Activated B cell treated with CpG ODN at 0.5 μM for 24 hours (primary cell): ENCODE measurements at regions not wholly inside any gene's neighbourhood (a gene's known extent, or its start where the extent isn't known, plus 50 kb on each side); places are given as distances from the start of the nearest gene placed in this dataset.

Experiments
- ATAC-seq: fragments of 200-7000 bp; cut with Tn5 transposase; one replicate; pipeline ENCODE4 v1.10.0; 2021; ENCODE audit warnings: low read depth, mild to moderate bottlenecking, moderate library complexity
- CTCF ChIA-PET: fragments of 350-600 bp; sonication (Branson Sonifier 250); formaldehyde crosslinking; loops from one replicate; lab custom pipeline; 2021; ENCODE audit warnings: antibody characterized with exemption; lab: Charles Lee
- POLR2A ChIA-PET: fragments of 350-600 bp; sonication (Branson Sonifier 250); formaldehyde crosslinking; loops from one replicate; lab custom pipeline; 2021; ENCODE audit warnings: antibody characterized with exemption; lab: Charles Lee
- DNase-seq: peaks from one replicate; pipeline ENCODE4 v3.0.0; 2022
- H3K27ac Mint-ChIP-seq: one replicate; pipeline ENCODE4 v1.8.0; 2020; ENCODE audit warnings: mixed read lengths
- H3K27me3 Mint-ChIP-seq: one replicate; pipeline ENCODE4 v1.8.0; 2021; ENCODE audit warnings: mixed read lengths
- H3K36me3 Mint-ChIP-seq: one replicate; pipeline ENCODE4 v1.8.0; 2021; ENCODE audit warnings: low read depth, mixed read lengths
- H3K4me1 Mint-ChIP-seq: one replicate; pipeline ENCODE4 v1.8.0; 2021; ENCODE audit warnings: mixed read lengths
- H3K4me3 Mint-ChIP-seq: one replicate; pipeline ENCODE4 v1.8.0; 2020; ENCODE audit warnings: mild to moderate bottlenecking, mixed read lengths
- H3K9me3 Mint-ChIP-seq: one replicate; pipeline ENCODE4 v1.8.0; 2020; ENCODE audit warnings: mixed read lengths
- CTCF ChIP-seq: fragments of 200-600 bp; IDR thresholded peaks from one replicate; pipeline ENCODE4 v1.8.0; 2022; ENCODE audit warnings: antibody characterized with exemption, mild to moderate bottlenecking
- intact Hi-C: fragments of 100-400 bp; cut with micrococcal nuclease; formaldehyde crosslinking; loops from one replicate; pipeline ENCODE4 v1.15.1; 2024

DNA sequence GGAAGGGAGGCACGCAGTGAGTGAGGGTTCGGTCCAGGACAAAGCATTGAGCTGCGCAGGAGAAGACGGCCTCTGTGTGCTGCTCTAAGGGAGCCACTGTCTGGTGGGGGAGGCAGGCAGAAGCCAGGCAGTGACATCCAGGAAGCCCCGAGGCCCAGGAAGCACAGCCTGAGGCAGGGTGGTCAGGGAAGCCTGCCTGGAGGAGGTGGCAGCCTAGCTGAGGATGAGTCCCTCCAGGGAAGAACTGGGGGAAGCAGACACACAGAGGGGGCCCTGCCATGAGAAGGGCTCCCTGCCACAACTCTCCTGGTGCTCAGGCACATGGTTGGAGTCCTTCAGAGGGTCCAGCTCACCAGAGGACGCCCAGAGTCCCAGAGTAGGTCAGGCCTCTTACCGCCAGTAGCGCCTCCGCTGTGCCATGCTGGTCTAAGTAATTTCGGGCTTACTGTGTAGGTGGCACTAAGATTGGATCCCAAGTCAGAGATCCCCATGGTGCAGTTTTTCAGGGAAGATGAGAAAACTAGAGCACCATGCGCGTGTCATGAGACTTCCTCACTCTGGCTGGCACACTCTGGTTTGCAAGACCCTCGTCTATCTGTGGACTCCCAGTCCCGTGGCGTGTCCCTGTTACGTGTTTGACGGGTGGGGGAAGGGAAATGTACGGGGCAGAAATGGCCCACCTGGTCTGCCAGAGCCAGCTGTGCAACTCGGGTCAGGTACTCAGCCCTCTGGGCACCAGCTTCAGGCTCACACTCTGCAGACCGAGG lies 887.2 kb downstream of the BRD1 start:
- ChIA-PET POLR2A (no interaction called here), CTCF (no interaction called here)
- no peaks in the 10 kb centered on the region for H3K4me1 Mint-ChIP-seq
- DNase-seq (no peak), ATAC-seq (no peak)
- TF ChIP-seq CTCF: no peak
- H3K9me3 Mint-ChIP-seq: no peaks in the 10 kb centered on the region
- intact Hi-C loops: no loop called here
- no peaks in the 10 kb centered on the region for H3K36me3 Mint-ChIP-seq
- H3K4me3 Mint-ChIP-seq: no peak overlapping the region
- no peak overlapping the region for H3K27ac Mint-ChIP-seq
- no peaks in the 10 kb centered on the region for H3K27me3 Mint-ChIP-seq

DNA sequence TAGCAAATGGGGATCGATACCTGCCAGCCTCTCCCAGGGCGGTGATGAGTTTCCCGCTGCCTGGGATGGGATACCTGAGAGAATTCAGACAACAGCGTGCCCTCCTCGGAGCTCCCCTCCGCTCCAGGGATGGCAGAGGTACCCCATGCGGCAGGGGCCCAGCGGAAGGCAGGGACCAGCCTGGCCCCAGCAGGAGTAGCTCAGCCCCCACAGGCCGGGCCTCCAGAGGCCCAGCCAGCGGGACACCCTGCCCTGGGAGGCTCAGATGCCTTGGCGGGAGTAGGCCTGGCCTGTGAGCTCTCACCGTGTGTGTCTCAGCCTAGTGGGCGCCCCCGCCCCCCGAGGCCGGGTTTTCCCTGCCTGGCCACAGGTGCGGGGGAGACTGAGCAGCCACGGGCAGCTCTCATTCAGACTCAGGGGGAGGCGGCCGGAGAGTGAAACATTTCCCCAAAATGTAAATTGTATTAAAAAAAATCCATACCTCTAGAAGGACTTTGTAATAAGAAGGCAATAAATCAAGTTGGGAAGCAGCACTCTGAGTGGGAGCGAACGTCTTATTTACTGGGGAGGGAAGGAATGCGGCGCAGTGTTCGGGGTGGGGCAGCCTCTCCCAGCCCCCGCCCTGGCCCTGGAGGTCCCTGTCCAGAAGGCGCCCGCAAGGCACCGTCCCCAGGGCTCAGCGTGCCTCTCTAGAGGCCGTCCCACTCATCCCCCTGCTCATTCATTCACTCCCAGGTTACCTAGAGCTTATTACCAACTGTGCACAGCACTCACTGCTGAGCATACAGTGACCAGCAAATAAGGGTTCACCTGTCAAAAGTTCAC lies 888.0 kb downstream of the BRD1 start:
- no peak for TF ChIP-seq CTCF
- Mint-ChIP-seq H3K4me1 (no peaks in the 10 kb centered on the region), H3K9me3 (peaks cover 2% of the 10 kb centered on the region), H3K4me3 (no peak overlapping the region), H3K27me3 (no peaks in the 10 kb centered on the region), H3K27ac (no peak overlapping the region), H3K36me3 (no peaks in the 10 kb centered on the region)
- CTCF ChIA-PET: no interaction called here
- DNase-seq: no peak
- POLR2A ChIA-PET: no interaction called here
- intact Hi-C loops: no loop called here
- no peak for ATAC-seq

DNA sequence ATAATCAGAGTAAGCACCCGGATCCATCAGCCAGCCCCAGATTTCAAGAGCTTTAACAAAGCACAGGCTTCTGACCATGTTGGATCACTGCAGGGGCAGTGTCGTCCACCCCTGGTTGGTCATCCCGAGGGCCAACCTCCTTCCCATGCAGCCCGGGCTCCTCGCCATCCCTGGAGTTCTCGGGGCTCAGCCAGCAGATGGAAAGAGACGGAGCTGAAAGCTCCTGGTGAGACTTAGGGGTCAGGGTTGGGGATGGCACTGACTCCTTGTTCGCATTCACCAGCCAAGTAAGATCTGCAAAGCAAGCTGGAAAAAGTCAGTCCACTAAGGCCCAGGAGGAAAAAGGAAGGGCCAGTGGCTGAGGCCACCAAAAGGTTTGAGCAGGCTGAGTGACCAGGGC lies 888.9 kb downstream of the BRD1 start:
- Mint-ChIP-seq H3K9me3 (peaks cover 4% of the 10 kb centered on the region), H3K4me3 (no peak overlapping the region), H3K27ac (no peak overlapping the region), H3K27me3 (no peaks in the 10 kb centered on the region), H3K36me3 (no peaks in the 10 kb centered on the region), H3K4me1 (no peaks in the 10 kb centered on the region)
- ATAC-seq: no peak
- ChIA-PET CTCF (no interaction called here), POLR2A (no interaction called here)
- no peak for TF ChIP-seq CTCF
- intact Hi-C loops: no loop called here
- no peak for DNase-seq

GRCh38 chr22:48937032-48937639 lies 890.5 kb downstream of the BRD1 start:
- CTCF ChIA-PET: no interaction called here

More at GRCh38 chr22:48937032-48937639, 890.5 kb downstream of the BRD1 start:
- Mint-ChIP-seq H3K36me3 (no peaks in the 10 kb centered on the region), H3K4me3 (no peak overlapping the region), H3K27me3 (no peaks in the 10 kb centered on the region), H3K27ac (no peak overlapping the region), H3K4me1 (no peaks in the 10 kb centered on the region), H3K9me3 (peaks cover 4% of the 10 kb centered on the region)
- intact Hi-C loops: no loop called here
- DNase-seq (no peak), ATAC-seq (no peak)
- no peak for TF ChIP-seq CTCF
- POLR2A ChIA-PET: no interaction called here
